ENCODE measurements at regions not wholly inside any gene's neighbourhood (a gene's known extent, or its start where the extent isn't known, plus 50 kb on each side); places are given as distances from the start of the nearest gene placed in this dataset.
"Not testable (repeated sequence)": the region's sequence is repeated elsewhere in the genome, so short reads cannot be mapped to it uniquely, and the experiment has no call there.

DNA sequence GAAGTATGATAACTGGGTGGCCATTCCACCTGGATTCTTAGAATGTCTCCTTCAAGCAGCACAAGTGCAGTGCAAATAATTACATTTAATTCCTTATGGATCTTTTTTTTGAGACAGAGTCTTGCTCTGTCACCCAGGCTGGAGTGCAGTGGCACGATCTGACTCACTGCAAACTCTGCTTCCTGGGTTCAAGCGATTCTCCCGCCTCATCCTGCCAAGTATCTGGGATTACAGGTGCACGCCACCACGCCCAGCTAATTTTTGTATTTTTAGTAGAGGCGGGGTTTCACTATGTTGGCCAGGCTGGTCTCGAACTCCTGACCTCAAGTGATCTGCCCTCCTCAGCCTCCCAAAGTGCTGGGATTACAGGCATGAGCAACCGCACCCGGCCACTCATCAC lies 80.7 kb upstream of the ABHD2 start:
- not testable (repeated sequence) for H3K4me1 ChIP-seq (ENCODE audit: control insufficient read depth in 3 of 3, insufficient read depth in 3 of 3, low read length in 3 of 3); H3K27me3 ChIP-seq (ENCODE audit: control insufficient read depth in 3 of 3, insufficient read depth in 3 of 3, low read length in 3 of 3); H3K9me3 ChIP-seq (ENCODE audit: control insufficient read depth in 3 of 3, low read length in 3 of 3); H3K27ac ChIP-seq (ENCODE audit: low read depth, low read length); H3K4me3 ChIP-seq (ENCODE audit: low read length in 3 of 3); H3K9ac ChIP-seq (ENCODE audit: low read depth in 1 of 3, low read length in 3 of 3); H3K36me3 ChIP-seq (ENCODE audit: control insufficient read depth in 3 of 3, insufficient read depth in 3 of 3, low read length in 3 of 3)

DNA sequence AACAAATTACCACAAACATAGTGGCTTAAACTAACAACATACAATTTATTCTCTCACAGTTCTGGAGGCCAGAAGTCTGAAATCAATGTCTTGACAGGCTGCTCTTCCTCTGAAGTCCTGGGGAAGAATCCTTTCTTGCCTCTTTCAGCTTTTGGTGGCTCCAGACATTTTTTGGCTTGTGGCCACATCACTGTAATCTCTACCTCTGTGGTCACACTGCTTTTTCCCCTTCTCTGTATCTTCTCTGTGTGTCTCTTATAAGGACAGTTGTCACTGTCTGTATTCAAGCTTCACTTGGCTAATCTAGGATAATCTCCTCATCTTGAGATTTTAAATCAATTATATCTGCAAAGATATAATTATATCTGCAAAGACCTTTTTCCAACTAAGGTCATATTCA lies 80.3 kb upstream of the ABHD2 start:
- Histone ChIP-seq H3K9me3 (ENCODE audit: control insufficient read depth in 3 of 3, low read length in 3 of 3) (no peaks in the 10 kb centered on the region), H3K9ac (ENCODE audit: low read depth in 1 of 3, low read length in 3 of 3) (no peak overlapping the region), H3K4me3 (ENCODE audit: low read length in 3 of 3) (no peak overlapping the region), H3K4me1 (ENCODE audit: control insufficient read depth in 3 of 3, insufficient read depth in 3 of 3, low read length in 3 of 3) (peaks cover 0 to 4% (median 3%) of the 10 kb centered on the region in 3 donors), H3K27ac (ENCODE audit: low read depth, low read length) (no peak overlapping the region), H3K36me3 (ENCODE audit: control insufficient read depth in 3 of 3, insufficient read depth in 3 of 3, low read length in 3 of 3) (no peaks in the 10 kb centered on the region), H3K27me3 (ENCODE audit: control insufficient read depth in 3 of 3, insufficient read depth in 3 of 3, low read length in 3 of 3) (no peaks in the 10 kb centered on the region)

DNA sequence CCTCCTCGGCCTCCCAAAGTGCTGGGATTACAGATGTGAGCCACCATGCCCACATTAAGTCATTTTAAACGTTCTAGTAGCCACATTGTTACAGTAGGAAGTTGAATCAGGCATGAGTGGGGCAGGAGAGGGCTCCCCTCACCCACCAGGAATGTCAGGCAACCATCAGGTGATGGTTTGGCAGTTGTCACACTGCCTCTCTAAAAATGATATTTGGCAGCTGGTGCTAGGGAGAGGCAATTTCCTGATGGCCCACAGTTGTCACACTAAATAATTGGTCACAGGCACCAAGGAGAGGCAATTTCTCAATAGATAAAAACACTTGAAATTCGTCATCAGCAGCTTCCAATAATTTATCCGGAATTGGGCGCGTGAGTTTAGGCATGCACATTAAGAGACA lies 79.2 kb upstream of the ABHD2 start:
- H3K9ac ChIP-seq (ENCODE audit: low read depth in 1 of 3, low read length in 3 of 3), result no peak overlapping the region
- no peak overlapping the region for H3K4me3 ChIP-seq (ENCODE audit: low read length in 3 of 3)
- no peaks in the 10 kb centered on the region for H3K27me3 ChIP-seq (ENCODE audit: control insufficient read depth in 3 of 3, insufficient read depth in 3 of 3, low read length in 3 of 3)
- no peaks in the 10 kb centered on the region for H3K9me3 ChIP-seq (ENCODE audit: control insufficient read depth in 3 of 3, low read length in 3 of 3)
- H3K4me1 ChIP-seq (ENCODE audit: control insufficient read depth in 3 of 3, insufficient read depth in 3 of 3, low read length in 3 of 3), result peaks cover 0 to 4% (median 3%) of the 10 kb centered on the region in 3 donors
- H3K27ac ChIP-seq (ENCODE audit: low read depth, low read length), result no peak overlapping the region
- no peaks in the 10 kb centered on the region for H3K36me3 ChIP-seq (ENCODE audit: control insufficient read depth in 3 of 3, insufficient read depth in 3 of 3, low read length in 3 of 3)

DNA sequence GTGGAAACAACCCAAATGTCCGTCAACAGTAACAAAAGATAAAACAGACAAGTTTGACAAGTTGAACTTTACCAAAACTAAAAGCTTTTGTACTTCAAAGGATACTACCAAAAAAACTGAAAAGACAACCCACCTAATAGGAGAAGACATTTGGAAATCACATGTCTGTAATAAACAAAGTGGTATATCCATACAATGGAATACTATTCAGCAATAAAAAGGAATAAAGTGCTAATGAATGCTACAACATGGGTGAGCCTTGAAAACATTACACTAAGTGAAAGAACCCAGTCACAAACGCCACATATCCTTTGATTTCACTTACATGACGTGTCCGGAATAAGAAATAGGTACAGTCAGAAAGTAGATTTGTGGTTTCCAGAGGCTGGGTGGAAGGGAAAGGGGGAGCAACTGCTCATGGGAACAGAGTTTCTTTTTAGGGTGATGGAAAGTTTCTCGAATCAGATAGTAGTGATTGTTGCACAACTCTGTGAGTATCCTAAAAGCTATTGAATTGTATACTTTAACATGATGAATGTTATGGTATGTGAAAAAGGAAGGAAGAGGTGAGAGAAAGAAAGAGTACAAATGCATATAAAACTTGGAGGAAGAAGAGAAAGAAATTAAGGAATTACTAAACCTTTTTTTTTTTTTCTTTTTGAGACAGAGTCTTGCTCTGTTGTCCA lies 72.7 kb upstream of the ABHD2 start:
- H3K36me3 ChIP-seq (ENCODE audit: control insufficient read depth in 3 of 3, insufficient read depth in 3 of 3, low read length in 3 of 3), result no peaks in the 10 kb centered on the region
- H3K9ac ChIP-seq (ENCODE audit: low read depth in 1 of 3, low read length in 3 of 3), result no peak overlapping the region
- no peak overlapping the region for H3K4me3 ChIP-seq (ENCODE audit: low read length in 3 of 3)
- no peak overlapping the region for H3K27ac ChIP-seq (ENCODE audit: low read depth, low read length)
- H3K27me3 ChIP-seq (ENCODE audit: control insufficient read depth in 3 of 3, insufficient read depth in 3 of 3, low read length in 3 of 3), result no peaks in the 10 kb centered on the region
- H3K4me1 ChIP-seq (ENCODE audit: control insufficient read depth in 3 of 3, insufficient read depth in 3 of 3, low read length in 3 of 3), result peaks cover 18 to 27% (median 26%) of the 10 kb centered on the region in 3 donors
- H3K9me3 ChIP-seq (ENCODE audit: control insufficient read depth in 3 of 3, low read length in 3 of 3), result no peaks in the 10 kb centered on the region

DNA sequence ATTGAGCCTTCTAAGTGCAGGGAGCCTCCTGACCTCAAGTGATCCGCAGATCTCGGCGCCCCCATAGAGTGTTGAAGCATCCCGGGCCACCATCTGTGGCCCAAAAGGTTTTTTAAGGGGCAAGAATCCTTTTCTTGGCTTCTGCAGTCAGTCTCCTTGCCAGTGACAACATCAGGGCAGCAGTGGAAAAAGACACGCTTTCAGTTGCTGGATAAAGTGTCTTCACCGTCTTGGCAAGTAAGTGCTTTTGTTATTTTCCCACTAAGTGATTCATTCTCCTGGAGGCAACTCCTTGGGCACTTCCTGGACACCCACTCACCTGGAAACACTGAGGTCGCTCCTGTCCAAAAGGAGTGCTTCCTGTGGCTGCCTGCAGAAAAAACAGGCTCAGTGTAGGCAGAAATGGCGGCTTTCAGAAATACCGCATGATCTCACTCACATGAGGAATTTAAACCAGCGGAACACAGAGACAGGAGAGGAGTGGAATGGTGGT lies 71.7 kb upstream of the ABHD2 start:
- H3K27me3 ChIP-seq (ENCODE audit: control insufficient read depth in 3 of 3, insufficient read depth in 3 of 3, low read length in 3 of 3), result no peaks in the 10 kb centered on the region
- H3K4me1 ChIP-seq (ENCODE audit: control insufficient read depth in 3 of 3, insufficient read depth in 3 of 3, low read length in 3 of 3), result peaks cover 18 to 27% (median 26%) of the 10 kb centered on the region in 3 donors
- no peaks in the 10 kb centered on the region for H3K9me3 ChIP-seq (ENCODE audit: control insufficient read depth in 3 of 3, low read length in 3 of 3)
- peak overlapping the region in 2 of 3 donors; percentile 25 to 79 for H3K9ac ChIP-seq (ENCODE audit: low read depth in 1 of 3, low read length in 3 of 3)
- H3K36me3 ChIP-seq (ENCODE audit: control insufficient read depth in 3 of 3, insufficient read depth in 3 of 3, low read length in 3 of 3), result no peaks in the 10 kb centered on the region
- no peak overlapping the region for H3K4me3 ChIP-seq (ENCODE audit: low read length in 3 of 3)
- H3K27ac ChIP-seq (ENCODE audit: low read depth, low read length), result peak overlapping the region; percentile 76

DNA sequence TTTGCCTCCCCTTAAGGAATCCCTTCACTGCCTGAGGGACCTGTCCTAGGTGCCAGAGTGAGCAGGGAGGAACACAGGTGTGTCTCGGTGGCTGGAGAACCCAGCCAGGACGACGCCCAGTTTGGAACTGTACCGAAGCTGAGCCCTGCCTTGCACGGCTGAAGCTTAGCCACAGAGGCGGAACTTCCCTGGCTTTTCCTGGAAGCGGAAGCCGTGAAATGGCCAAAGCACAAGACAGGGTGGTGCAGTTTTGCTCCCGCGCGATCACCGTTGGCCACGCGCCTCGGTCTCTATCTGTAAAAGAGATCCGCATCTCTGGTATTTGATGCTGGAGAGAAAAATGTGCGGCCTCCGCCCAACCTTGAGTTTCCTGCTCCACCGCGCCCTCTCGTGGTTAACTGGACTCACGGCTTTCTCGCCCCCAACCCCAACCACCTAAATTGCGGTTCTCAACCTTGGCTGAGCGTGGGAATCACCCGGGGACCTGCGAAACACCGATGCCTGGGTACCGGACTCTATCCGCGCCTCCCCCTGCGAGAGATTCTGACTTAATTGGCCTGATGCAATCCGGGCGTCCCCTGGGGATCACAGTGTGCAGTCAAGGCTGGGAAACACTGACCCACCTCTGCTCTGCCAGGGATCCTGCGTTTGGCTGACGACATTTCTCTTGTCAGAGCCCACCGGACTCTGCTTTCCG lies 70.7 kb upstream of the ABHD2 start:
- H3K36me3 ChIP-seq (ENCODE audit: control insufficient read depth in 3 of 3, insufficient read depth in 3 of 3, low read length in 3 of 3), result no peaks in the 10 kb centered on the region
- peak overlapping the region; percentile 61 to 68 (median 65) for H3K4me3 ChIP-seq (ENCODE audit: low read length in 3 of 3)
- H3K27me3 ChIP-seq (ENCODE audit: control insufficient read depth in 3 of 3, insufficient read depth in 3 of 3, low read length in 3 of 3), result no peaks in the 10 kb centered on the region
- H3K9me3 ChIP-seq (ENCODE audit: control insufficient read depth in 3 of 3, low read length in 3 of 3), result no peaks in the 10 kb centered on the region
- H3K9ac ChIP-seq (ENCODE audit: low read depth in 1 of 3, low read length in 3 of 3), result peak overlapping the region; percentile 57 to 79 (median 73)
- peak overlapping the region; percentile 76 for H3K27ac ChIP-seq (ENCODE audit: low read depth, low read length)
- peaks cover 18 to 31% (median 31%) of the 10 kb centered on the region in 3 donors for H3K4me1 ChIP-seq (ENCODE audit: control insufficient read depth in 3 of 3, insufficient read depth in 3 of 3, low read length in 3 of 3)

DNA sequence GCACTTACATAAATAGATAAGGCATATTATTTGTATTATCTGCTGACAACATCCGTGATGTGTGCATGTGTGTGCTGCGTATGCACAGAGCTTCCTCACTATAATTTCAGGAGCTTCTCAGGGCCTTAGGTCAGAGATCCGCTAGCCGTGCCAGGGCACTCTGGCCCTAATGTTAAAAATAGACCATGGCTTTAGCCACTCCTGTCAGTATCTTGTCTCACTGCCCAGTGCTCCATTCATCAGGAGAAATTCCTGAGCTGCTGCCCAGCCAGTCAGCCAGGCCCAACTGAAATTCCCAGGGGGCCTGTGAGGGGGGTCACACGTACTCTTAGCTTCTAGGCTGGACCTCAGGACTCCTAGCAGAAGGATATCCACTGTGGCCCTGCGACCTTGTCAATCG lies 70.0 kb upstream of the ABHD2 start:
- Histone ChIP-seq H3K4me1 (ENCODE audit: control insufficient read depth in 3 of 3, insufficient read depth in 3 of 3, low read length in 3 of 3) (peaks cover 18 to 33% (median 31%) of the 10 kb centered on the region in 3 donors), H3K27me3 (ENCODE audit: control insufficient read depth in 3 of 3, insufficient read depth in 3 of 3, low read length in 3 of 3) (no peaks in the 10 kb centered on the region), H3K9me3 (ENCODE audit: control insufficient read depth in 3 of 3, low read length in 3 of 3) (no peaks in the 10 kb centered on the region), H3K27ac (ENCODE audit: low read depth, low read length) (peak overlapping the region; percentile 76), H3K4me3 (ENCODE audit: low read length in 3 of 3) (peak overlapping the region in 1 of 3 donors; percentile 68), H3K36me3 (ENCODE audit: control insufficient read depth in 3 of 3, insufficient read depth in 3 of 3, low read length in 3 of 3) (no peaks in the 10 kb centered on the region), H3K9ac (ENCODE audit: low read depth in 1 of 3, low read length in 3 of 3) (peak overlapping the region; percentile 57 to 79 (median 73))

DNA sequence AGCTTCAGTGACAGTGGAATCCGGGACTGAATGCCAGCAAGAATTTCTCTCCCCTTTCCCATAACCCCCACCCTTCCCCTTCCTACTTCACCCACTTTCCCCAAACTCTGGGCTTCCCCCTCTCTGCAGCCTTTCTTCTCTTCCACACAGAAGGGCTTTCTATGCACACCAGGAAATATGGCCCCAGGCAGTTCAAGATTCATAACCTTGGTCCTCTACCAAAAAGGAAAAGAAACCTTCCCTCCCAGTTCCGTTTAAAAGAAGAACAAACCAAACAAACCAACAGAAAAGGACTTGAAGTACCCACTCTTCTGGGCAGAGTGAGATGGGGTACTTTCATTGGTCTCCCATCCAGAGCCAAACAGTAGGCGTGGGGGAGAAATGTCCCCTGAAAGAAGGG lies 68.8 kb upstream of the ABHD2 start:
- H3K4me3 ChIP-seq (ENCODE audit: low read length in 3 of 3), result no peak overlapping the region
- H3K27me3 ChIP-seq (ENCODE audit: control insufficient read depth in 3 of 3, insufficient read depth in 3 of 3, low read length in 3 of 3), result no peaks in the 10 kb centered on the region
- no peaks in the 10 kb centered on the region for H3K36me3 ChIP-seq (ENCODE audit: control insufficient read depth in 3 of 3, insufficient read depth in 3 of 3, low read length in 3 of 3)
- H3K9ac ChIP-seq (ENCODE audit: low read depth in 1 of 3, low read length in 3 of 3), result no peak overlapping the region
- no peaks in the 10 kb centered on the region for H3K9me3 ChIP-seq (ENCODE audit: control insufficient read depth in 3 of 3, low read length in 3 of 3)
- peaks cover 18 to 33% (median 31%) of the 10 kb centered on the region in 3 donors for H3K4me1 ChIP-seq (ENCODE audit: control insufficient read depth in 3 of 3, insufficient read depth in 3 of 3, low read length in 3 of 3)
- H3K27ac ChIP-seq (ENCODE audit: low read depth, low read length), result no peak overlapping the region

DNA sequence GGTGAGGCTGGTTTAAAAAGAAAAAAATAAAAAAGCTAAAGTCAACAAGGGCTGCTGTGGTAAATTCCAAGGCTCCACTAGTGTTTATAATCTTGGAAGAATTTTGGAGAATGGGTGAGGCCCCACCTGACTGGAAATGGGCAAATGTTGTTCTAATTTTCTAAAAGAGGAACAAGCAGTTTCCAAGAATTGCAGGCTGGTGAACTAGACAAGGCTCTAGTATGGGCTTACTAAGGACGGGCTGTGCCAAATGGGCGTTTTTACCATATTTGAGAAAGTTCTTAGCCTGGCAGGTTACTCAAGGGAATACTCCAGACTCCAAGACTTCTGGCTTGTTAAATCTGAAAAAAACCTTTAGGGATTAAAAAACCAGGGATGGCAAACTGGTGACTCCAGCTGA lies 67.0 kb upstream of the ABHD2 start:
- Histone ChIP-seq H3K27me3 (ENCODE audit: control insufficient read depth in 3 of 3, insufficient read depth in 3 of 3, low read length in 3 of 3) (no peaks in the 10 kb centered on the region), H3K4me3 (ENCODE audit: low read length in 3 of 3) (no peak overlapping the region), H3K9me3 (ENCODE audit: control insufficient read depth in 3 of 3, low read length in 3 of 3) (no peaks in the 10 kb centered on the region), H3K9ac (ENCODE audit: low read depth in 1 of 3, low read length in 3 of 3) (no peak overlapping the region), H3K27ac (ENCODE audit: low read depth, low read length) (no peak overlapping the region), H3K4me1 (ENCODE audit: control insufficient read depth in 3 of 3, insufficient read depth in 3 of 3, low read length in 3 of 3) (peaks cover 18 to 33% (median 31%) of the 10 kb centered on the region in 3 donors), H3K36me3 (ENCODE audit: control insufficient read depth in 3 of 3, insufficient read depth in 3 of 3, low read length in 3 of 3) (no peaks in the 10 kb centered on the region)

DNA sequence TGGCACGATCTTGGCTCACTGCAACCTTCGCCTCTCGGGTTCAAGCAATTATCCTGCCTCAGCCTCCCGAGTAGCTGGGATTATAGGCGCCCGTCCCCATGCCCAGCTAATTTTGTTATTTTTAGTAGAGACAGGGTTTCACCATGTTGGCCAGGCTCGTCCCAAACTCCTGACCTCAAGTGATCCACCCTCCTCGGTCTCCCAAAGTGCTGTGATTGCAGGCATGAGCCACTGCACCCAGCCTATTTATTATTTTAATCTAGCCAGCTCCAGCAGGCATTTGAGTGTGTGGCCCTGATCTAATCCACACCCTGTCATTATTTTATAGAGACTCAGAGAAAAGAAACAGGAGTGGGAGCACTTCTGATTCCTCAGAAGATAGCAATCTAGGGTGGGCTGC lies 66.4 kb upstream of the ABHD2 start:
- not testable (repeated sequence) for H3K27ac ChIP-seq (ENCODE audit: low read depth, low read length); H3K36me3 ChIP-seq (ENCODE audit: control insufficient read depth in 3 of 3, insufficient read depth in 3 of 3, low read length in 3 of 3); H3K9ac ChIP-seq (ENCODE audit: low read depth in 1 of 3, low read length in 3 of 3); H3K9me3 ChIP-seq (ENCODE audit: control insufficient read depth in 3 of 3, low read length in 3 of 3); H3K4me3 ChIP-seq (ENCODE audit: low read length in 3 of 3); H3K27me3 ChIP-seq (ENCODE audit: control insufficient read depth in 3 of 3, insufficient read depth in 3 of 3, low read length in 3 of 3)
- H3K4me1 ChIP-seq (ENCODE audit: control insufficient read depth in 3 of 3, insufficient read depth in 3 of 3, low read length in 3 of 3), result peaks cover 15 to 27% (median 25%) of the 10 kb centered on the region in 3 donors

Data from skeletal muscle tissue (tissue), 3 donors.